IMR-90 (cell line): ENCODE measurements at regions not wholly inside any gene's neighbourhood (a gene's known extent, or its start where the extent isn't known, plus 50 kb on each side); places are given as distances from the start of the nearest gene placed in this dataset.

Experiments used
- ATAC-seq: fragments of 200-7000 bp; cut with Tn5 transposase; 2 replicates; pipeline ENCODE4 v1.9.1; 2020; ENCODE audit warnings: low read depth, mild to moderate bottlenecking, moderate library complexity
- BruUV-seq: library from RNA; stranded (reverse); fragments of 400-500 nt; replicated peaks from 2 replicates; lab custom pipeline; 2021; lab: Mats Ljungman, UMichigan
- CTCF ChIA-PET: fragments of 300-600 bp; formaldehyde crosslinking; extraction: SDS; loops from one replicate; lab custom pipeline; 2021; ENCODE audit warnings: antibody characterized with exemption; lab: Yijun Ruan, JAX
- POLR2A ChIA-PET: fragments of 300-600 bp; sonication (Branson Sonifier 250); formaldehyde crosslinking; loops from one replicate; lab custom pipeline; 2022; ENCODE audit warnings: antibody characterized with exemption; ENCODE audit not compliant: unreplicated experiment; lab: Charles Lee
- DNase-seq: peaks from one replicate; pipeline ENCODE4 v3.0.0; 2013
- H2AFZ ChIP-seq: replicated peaks from 2 replicates; pipeline ENCODE3; 2013; ENCODE audit warnings: low read length, mild to moderate bottlenecking; ENCODE audit not compliant: poor library complexity
- H2AK5ac ChIP-seq: 2 replicates; pipeline ENCODE4 v1.6.1; 2013; ENCODE audit warnings: low read depth, low read length, inconsistent platforms
- H2AK9ac ChIP-seq: replicated peaks from 2 replicates; pipeline ENCODE3; 2013; ENCODE audit warnings: mild to moderate bottlenecking, low read depth, low read length, moderate library complexity; ENCODE audit not compliant: poor library complexity
- H2BK120ac ChIP-seq: 2 replicates; pipeline ENCODE4 v1.6.1; 2013; ENCODE audit warnings: low read depth, low read length, inconsistent platforms
- H2BK15ac ChIP-seq: 3 replicates; pipeline ENCODE4 v1.6.1; 2013; ENCODE audit warnings: low read depth, low read length, inconsistent platforms
- H2BK20ac ChIP-seq: 2 replicates; pipeline ENCODE4 v1.6.1; 2013; ENCODE audit warnings: low read depth, mild to moderate bottlenecking, inconsistent platforms, low read length, moderate library complexity
- H2BK5ac ChIP-seq: 2 replicates; pipeline ENCODE4 v1.6.1; 2013; ENCODE audit warnings: mild to moderate bottlenecking, low read depth, low read length, inconsistent platforms; ENCODE audit not compliant: poor library complexity, severe bottlenecking
- H3K14ac ChIP-seq: replicated peaks from 2 replicates; pipeline ENCODE4 v1.6.1; 2013; ENCODE audit warnings: low read depth, low read length, inconsistent platforms
- H3K18ac ChIP-seq: 2 replicates; pipeline ENCODE4 v1.6.1; 2013; ENCODE audit warnings: low read depth, low read length, control low read depth
- H3K23ac ChIP-seq: 2 replicates; pipeline ENCODE4 v1.6.1; 2013; ENCODE audit warnings: low read depth, low read length, inconsistent platforms
- H3K27ac ChIP-seq: 2 replicates; pipeline ENCODE4 v1.5.1; 2013; ENCODE audit warnings: mild to moderate bottlenecking, control low read depth, low read length; ENCODE audit not compliant: insufficient read depth
- H3K27me3 ChIP-seq: 2 replicates; pipeline ENCODE4 v1.6.1; 2013; ENCODE audit warnings: low read length; ENCODE audit not compliant: control insufficient read depth, insufficient read depth
- H3K36me3 ChIP-seq: 2 replicates; pipeline ENCODE4 v1.6.1; 2013; ENCODE audit warnings: low read length, mixed read lengths; ENCODE audit not compliant: control insufficient read depth, insufficient read depth
- H3K4ac ChIP-seq: 2 replicates; pipeline ENCODE4 v1.6.1; 2013; ENCODE audit warnings: low read depth, low read length, inconsistent platforms
- H3K4me1 ChIP-seq: 2 replicates; pipeline ENCODE4 v1.6.1; 2013; ENCODE audit warnings: low read length, mixed read lengths; ENCODE audit not compliant: control insufficient read depth, insufficient read depth
- H3K4me2 ChIP-seq: 2 replicates; pipeline ENCODE4 v1.6.1; 2013; ENCODE audit warnings: low read depth, mild to moderate bottlenecking, control low read depth, low read length, moderate library complexity
- H3K4me3 ChIP-seq: 2 replicates; pipeline ENCODE4 v1.5.1; 2013; ENCODE audit warnings: low read depth, mild to moderate bottlenecking, control low read depth, low read length, moderate library complexity; ENCODE audit not compliant: insufficient read depth
- H3K56ac ChIP-seq: 2 replicates; pipeline ENCODE4 v1.6.1; 2013; ENCODE audit warnings: low read length, inconsistent platforms; ENCODE audit not compliant: insufficient read depth; ENCODE audit errors: extremely low read depth
- H3K79me1 ChIP-seq, 2 experiments: 2 replicates each; pipeline ENCODE4 v1.6.1; 2013; ENCODE audit warnings: low read length in 2 of 2, inconsistent platforms in 1 of 2, low read depth in 1 of 2
- H3K9ac ChIP-seq: 2 replicates; pipeline ENCODE4 v1.6.1; 2013; ENCODE audit warnings: low read depth, low read length, control low read depth
- H3K9me1 ChIP-seq: 2 replicates; pipeline ENCODE4 v1.6.1; 2013; ENCODE audit warnings: low read length, inconsistent platforms; ENCODE audit not compliant: insufficient read depth
- H3K9me3 ChIP-seq: 2 replicates; pipeline ENCODE4 v1.6.1; 2013; ENCODE audit warnings: low read length; ENCODE audit not compliant: control insufficient read depth, insufficient read depth
- H4K20me1 ChIP-seq: 2 replicates; pipeline ENCODE4 v1.6.1; 2013; ENCODE audit warnings: low read length, inconsistent platforms; ENCODE audit not compliant: insufficient read depth
- H4K5ac ChIP-seq: 2 replicates; pipeline ENCODE4 v1.6.1; 2013; ENCODE audit warnings: mild to moderate bottlenecking, low read depth, low read length, control low read depth
- H4K8ac ChIP-seq, 2 experiments: 2 replicates each; pipeline ENCODE4 v1.6.1; 2013; ENCODE audit warnings: low read depth in 2 of 2, low read length in 2 of 2, control low read depth in 1 of 2, inconsistent platforms in 1 of 2
- H4K91ac ChIP-seq: 2 replicates; pipeline ENCODE4 v1.6.1; 2013; ENCODE audit warnings: low read depth, low read length, inconsistent platforms; ENCODE audit not compliant: insufficient read depth
- CHD1 ChIP-seq: IDR thresholded peaks from 2 replicates; pipeline ENCODE4 v1.6.1; 2012; ENCODE audit warnings: low read depth, low read length, improper control_type of control experiment
- CTCF ChIP-seq: conservative IDR thresholded peaks from 2 replicates; pipeline ENCODE4 v1.5.1; 2012; ENCODE audit warnings: mild to moderate bottlenecking, low read depth, low read length, improper control_type of control experiment
- MAZ ChIP-seq: IDR thresholded peaks from 2 replicates; pipeline ENCODE4 v1.6.1; 2012; ENCODE audit warnings: low read depth, mild to moderate bottlenecking, low read length, improper control_type of control experiment, moderate library complexity, borderline replicate concordance
- NFE2L2 ChIP-seq: fragments of 150-350 bp; IDR thresholded peaks from 2 replicates; pipeline ENCODE4 v1.6.1; 2016; ENCODE audit warnings: low read depth, mild to moderate bottlenecking, low read length
- POLR2A ChIP-seq: IDR thresholded peaks from 2 replicates; pipeline ENCODE4 v1.6.1; 2012; ENCODE audit warnings: mild to moderate bottlenecking, low read depth, low read length
- USF2 ChIP-seq: fragments of 150-350 bp; IDR thresholded peaks from 2 replicates; pipeline ENCODE4 v1.6.1; 2017; ENCODE audit warnings: mild to moderate bottlenecking, antibody characterized with exemption, low read length, low read depth
- WGBS, 2 experiments: methylation state at CpG; one replicate each; pipeline versions ENCODE4 v1.1.5 to v1.1.7; 2013; ENCODE audit warnings: missing lambda C conversion rate in 2 of 2; ENCODE audit not compliant: insufficient read length in 1 of 2; ENCODE audit errors: extremely low coverage in 2 of 2; 5-methylcytosine and 5-hydroxymethylcytosine counted together
- dilution Hi-C: fragments of 300-500 bp; cut with HindIII; formaldehyde crosslinking; loops from one replicate; pipeline ENCODE4 v1.14.3; 2018; ENCODE audit warnings: low sequenced_read_pairs; ENCODE audit not compliant: unreplicated experiment
- in situ Hi-C: fragments of 300-500 bp; cut with MboI; formaldehyde crosslinking; loops from 3 replicates; pipeline ENCODE4 v1.14.3; 2019; ENCODE audit warnings: low sequenced_read_pairs, inconsistent platforms, mixed read lengths
- intact Hi-C: fragments of 100-400 bp; cut with micrococcal nuclease; formaldehyde crosslinking; loops from 2 replicates; pipeline ENCODE4 v1.10.0; 2022

DNA sequence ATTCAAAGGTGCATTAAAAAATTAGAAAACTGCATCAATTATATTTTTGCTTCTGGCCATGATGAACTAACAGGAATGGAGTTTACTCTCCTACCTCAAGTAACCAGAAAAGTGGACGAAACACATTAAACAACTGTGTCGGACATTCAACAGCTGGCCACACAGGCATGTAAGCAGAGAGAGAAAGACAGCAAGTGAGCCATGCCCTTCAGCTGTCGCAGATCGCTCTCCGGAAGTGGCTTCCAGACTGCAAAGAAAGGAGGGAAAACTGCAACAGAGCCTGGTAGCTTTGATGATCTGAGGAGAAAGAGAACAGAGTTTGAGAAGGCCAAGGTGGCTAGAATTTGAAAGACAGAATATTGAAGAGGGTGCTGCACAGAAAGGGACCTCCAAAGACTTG is 557.2 kb downstream of the MATN1 start:
- Histone ChIP-seq H3K27me3 (no peaks in the 10 kb centered on the region; the same call in 1 of the 2 replicates), H3K9me3 (no peaks in the 10 kb centered on the region), H3K36me3 (no peaks in the 10 kb centered on the region), H3K23ac (no peak overlapping the region), H3K9me1 (no peaks in the 10 kb centered on the region), H3K4me1 (no peaks in the 10 kb centered on the region), H3K18ac (no peak overlapping the region), H2BK120ac (no peak overlapping the region), H3K27ac (no peak overlapping the region), H3K4ac (no peak overlapping the region), H4K91ac (no peak overlapping the region), H3K14ac (no peak overlapping the region), H2AFZ (no peak overlapping the region), H3K79me1 (no peaks in the 10 kb centered on the region), H3K9ac (no peak overlapping the region), H3K4me2 (no peak overlapping the region), H3K4me3 (no peak overlapping the region), H2AK9ac (no peak overlapping the region), H4K20me1 (no peaks in the 10 kb centered on the region), H4K8ac (no peak overlapping the region), H2BK15ac (no peak overlapping the region), H2BK20ac (no peak overlapping the region), H3K56ac (no peak overlapping the region), H2AK5ac (no peak overlapping the region), H4K5ac (no peak overlapping the region), H2BK5ac (no peak overlapping the region)
- ChIA-PET POLR2A (no interaction called here), CTCF (no interaction called here)
- intact Hi-C loops: no loop called here
- TF ChIP-seq CTCF (no peak), POLR2A (no peak), MAZ (no peak), NFE2L2 (no peak), CHD1 (no peak), USF2 (no peak)
- ATAC-seq (no peak), DNase-seq (no peak)
- BruUV-seq: no TSS peak
- dilution Hi-C loops: no loop called here
- 13% methylated on average over 3 of the region's 5 CpGs; no CpG with 5 or more reads in 1 of the 2 experiments for WGBS, 2 experiments
- in situ Hi-C loops: no loop called here
